Left lung (tissue), 4 donors: ENCODE measurements at regions not wholly inside any gene's neighbourhood (a gene's known extent, or its start where the extent isn't known, plus 50 kb on each side); places are given as distances from the start of the nearest gene placed in this dataset.

Experiments
- ATAC-seq: fragments of 200-7000 bp; cut with Tn5 transposase; one replicate; pipeline ENCODE4 v1.9.1; 2020; ENCODE audit warnings: moderate library complexity
- DNase-seq, 4 donors: peaks; one replicate each; pipeline ENCODE4 v3.0.0-alpha.2; 2013 to 2020
- H3K27ac ChIP-seq, 2 donors: fragments of 200-600 bp; sonication (generic) in 1 of 2; one replicate each; pipeline versions ENCODE4 v1.5.0 to v1.8.0; 2020 to 2021
- H3K27me3 ChIP-seq, 2 donors: fragments of 200-600 bp; sonication (generic) in 1 of 2; one replicate each; pipeline versions ENCODE4 v1.5.0 to v1.8.0; 2020 to 2021
- H3K36me3 ChIP-seq, 2 donors: fragments of 200-600 bp; sonication (generic) in 1 of 2; one replicate each; pipeline versions ENCODE4 v1.5.0 to v1.8.0; 2020 to 2021
- H3K4me1 ChIP-seq, 2 donors: fragments of 200-600 bp; one replicate each; pipeline ENCODE4 v1.8.0; 2021
- H3K4me3 ChIP-seq, 2 donors: fragments of 200-600 bp; sonication (generic) in 1 of 2; one replicate each; pipeline versions ENCODE4 v1.5.0 to v1.8.0; 2020 to 2021; ENCODE audit warnings: mild to moderate bottlenecking in 1 of 2
- H3K9me3 ChIP-seq, 2 donors: fragments of 200-600 bp; sonication (generic) in 1 of 2; one replicate each; pipeline versions ENCODE4 v1.5.0 to v1.8.0; 2020 to 2021
- CTCF ChIP-seq, 2 donors: fragments of 200-600 bp; sonication (generic) in 1 of 2; IDR thresholded peaks; one replicate each; pipeline versions ENCODE4 v1.5.0 to v1.8.0; 2021; ENCODE audit warnings: antibody characterized with exemption in 2 of 2
- intact Hi-C, 2 donors: fragments of 100-400 bp; cut with DNase I; formaldehyde crosslinking; loops; one replicate each; pipeline versions ENCODE4 v1.11.2 to v1.14.2; 2022
- donor health status: DM: no; HTN: yes; CAD: no.
- donor health status: DM: no; HTN: no; CAD: no.

- no peaks in the 10 kb centered on the region for H3K4me1 ChIP-seq
- DNase-seq, result no peak
Measured at GRCh38 chr3:106811376-106811775, 565.9 kb upstream of the CCDC54 start.

GRCh38 chr3:106813742-106814141 is 563.5 kb upstream of the CCDC54 start:
- H3K9me3 ChIP-seq, result no peaks in the 10 kb centered on the region
- no peak for TF ChIP-seq CTCF (IDR thresholded peaks at IDR 0.05)
- H3K4me3 ChIP-seq, result no peak overlapping the region
- intact Hi-C loops, result no loop called here
- no peak overlapping the region for H3K27ac ChIP-seq
- DNase-seq (peak in 2 of 4 donors; percentile 42 to 54), ATAC-seq (no peak)
- no peaks in the 10 kb centered on the region for H3K4me1 ChIP-seq
- H3K36me3 ChIP-seq, result no peaks in the 10 kb centered on the region
- H3K27me3 ChIP-seq, result no peaks in the 10 kb centered on the region

More at GRCh38 chr3:106811376-106811775, 565.9 kb upstream of the CCDC54 start:
- intact Hi-C loops, result no loop called here
- H3K27me3 ChIP-seq, result no peaks in the 10 kb centered on the region
- H3K36me3 ChIP-seq, result no peaks in the 10 kb centered on the region
- H3K4me3 ChIP-seq, result no peak overlapping the region
- TF ChIP-seq CTCF (IDR thresholded peaks at IDR 0.05), result no peak
- H3K9me3 ChIP-seq, result no peaks in the 10 kb centered on the region
- ATAC-seq, result no peak
- H3K27ac ChIP-seq, result no peak overlapping the region

- Histone ChIP-seq H3K36me3 (no peaks in the 10 kb centered on the region), H3K4me1 (no peaks in the 10 kb centered on the region), H3K9me3 (no peaks in the 10 kb centered on the region), H3K27me3 (no peaks in the 10 kb centered on the region), H3K4me3 (no peak overlapping the region), H3K27ac (no peak overlapping the region)
- intact Hi-C loops, result no loop called here
- no peak for ATAC-seq
- peak in 2 of 4 donors; percentile 46 to 51 for DNase-seq
- no peak for TF ChIP-seq CTCF (IDR thresholded peaks at IDR 0.05)
Measured at GRCh38 chr3:106814231-106814630, 563.0 kb upstream of the CCDC54 start.

- Histone ChIP-seq H3K27me3 (no peaks in the 10 kb centered on the region), H3K36me3 (no peaks in the 10 kb centered on the region), H3K4me3 (no peak overlapping the region), H3K9me3 (no peaks in the 10 kb centered on the region), H3K27ac (no peak overlapping the region), H3K4me1 (no peaks in the 10 kb centered on the region)
- intact Hi-C loops, result no loop called here
- ATAC-seq, result no peak
- no peak for DNase-seq
- TF ChIP-seq CTCF (IDR thresholded peaks at IDR 0.05), result no peak
Measured at GRCh38 chr3:106816838-106817237, 560.4 kb upstream of the CCDC54 start.

- Histone ChIP-seq H3K4me1 (no peaks in the 10 kb centered on the region), H3K9me3 (no peaks in the 10 kb centered on the region), H3K27ac (no peak overlapping the region), H3K27me3 (no peaks in the 10 kb centered on the region), H3K4me3 (no peak overlapping the region), H3K36me3 (no peaks in the 10 kb centered on the region)
- ATAC-seq, result no peak
- DNase-seq, result no peak
- no peak for TF ChIP-seq CTCF (IDR thresholded peaks at IDR 0.05)
- intact Hi-C loops, result no loop called here
Measured at GRCh38 chr3:106817706-106818105, 559.5 kb upstream of the CCDC54 start.
